ENCODE measurements at regions not wholly inside any gene's neighbourhood (a gene's known extent, or its start where the extent isn't known, plus 50 kb on each side); places are given as distances from the start of the nearest gene placed in this dataset.

DNA sequence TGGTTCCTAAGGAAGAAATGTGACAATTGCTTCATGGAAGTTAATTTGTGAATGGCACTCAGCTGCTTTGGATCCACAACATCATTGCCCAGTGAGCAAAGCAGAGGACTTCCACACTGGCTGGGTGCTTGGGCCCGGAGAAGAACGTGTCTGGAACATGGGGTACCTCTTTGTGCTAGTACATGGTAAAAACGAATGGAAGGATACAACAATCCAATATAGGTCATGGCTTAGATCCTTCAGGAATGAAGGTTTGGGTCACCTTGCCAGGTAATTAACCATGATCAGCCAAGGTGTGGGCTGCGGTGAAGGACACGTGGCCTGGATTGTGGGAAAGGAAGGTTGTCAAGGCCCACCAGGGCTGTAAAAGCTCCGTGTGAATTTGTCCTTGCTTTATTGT is 245.9 kb upstream of the HS6ST1 start:
- no peak for DNase-seq (ENCODE audit: low read depth in 2 of 2, low spot score in 1 of 2)

DNA sequence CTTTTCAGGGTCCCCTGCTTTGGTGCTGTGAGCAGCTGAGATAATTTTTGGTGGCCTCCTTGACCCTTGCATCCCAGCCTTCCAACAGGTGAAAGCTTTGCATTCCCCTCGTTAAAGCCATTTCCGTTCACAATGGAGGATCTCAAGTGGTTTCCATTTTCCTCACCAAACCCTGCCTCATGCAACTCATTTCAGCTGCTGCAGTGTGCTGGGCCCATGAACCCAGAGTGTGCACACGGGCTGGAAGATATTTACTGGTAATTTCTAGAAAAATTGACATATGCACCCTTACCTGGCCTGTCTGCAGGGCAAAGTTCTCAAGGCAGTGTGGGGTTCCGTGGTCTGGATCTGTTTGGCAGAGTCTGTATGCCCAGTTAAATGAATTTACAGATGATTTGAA is 246.8 kb upstream of the HS6ST1 start:
- DNase-seq (ENCODE audit: low read depth in 2 of 2, low spot score in 1 of 2), result no peak

DNA sequence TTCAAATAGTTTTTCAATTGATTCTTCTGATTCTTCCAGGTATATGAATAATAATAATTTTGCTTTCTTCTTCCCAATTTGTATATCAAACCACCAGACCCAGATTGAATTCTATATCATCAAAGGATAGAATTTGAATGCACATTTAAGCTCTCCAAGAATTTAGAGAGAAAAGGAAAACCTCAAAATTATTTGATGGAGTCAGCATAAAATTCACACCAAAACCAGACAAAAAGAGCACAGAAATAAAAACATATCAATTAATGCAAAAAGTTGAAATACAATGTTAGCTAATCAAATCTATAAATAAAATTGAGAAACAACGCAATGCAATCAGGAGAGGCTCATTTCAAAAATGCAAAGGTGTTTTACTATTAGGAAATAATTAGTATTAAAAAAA is 248.0 kb upstream of the HS6ST1 start:
- no peak for DNase-seq (ENCODE audit: low read depth in 2 of 2, low spot score in 1 of 2)

DNA sequence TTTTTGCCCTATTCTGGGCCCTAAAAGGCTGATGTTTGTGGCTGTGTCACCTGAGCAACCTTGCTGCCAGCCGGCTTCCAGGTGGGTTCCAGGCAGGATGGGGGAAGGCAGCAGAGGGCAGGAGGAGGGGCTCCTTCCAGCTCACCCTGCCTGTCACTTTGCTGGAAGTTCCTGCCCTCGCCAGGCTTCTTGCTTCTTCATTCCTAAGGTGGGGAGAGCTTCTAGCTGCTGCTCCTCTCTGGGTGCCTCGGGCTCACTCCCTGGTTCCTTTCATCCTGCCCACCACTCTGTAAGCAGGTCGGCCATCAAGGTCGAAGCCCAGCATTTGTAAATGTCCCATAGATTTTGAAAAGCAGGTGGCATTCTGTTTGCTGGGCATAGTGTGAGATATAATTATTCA is 249.4 kb upstream of the HS6ST1 start:
- no peak for DNase-seq (ENCODE audit: low read depth in 2 of 2, low spot score in 1 of 2)

DNA sequence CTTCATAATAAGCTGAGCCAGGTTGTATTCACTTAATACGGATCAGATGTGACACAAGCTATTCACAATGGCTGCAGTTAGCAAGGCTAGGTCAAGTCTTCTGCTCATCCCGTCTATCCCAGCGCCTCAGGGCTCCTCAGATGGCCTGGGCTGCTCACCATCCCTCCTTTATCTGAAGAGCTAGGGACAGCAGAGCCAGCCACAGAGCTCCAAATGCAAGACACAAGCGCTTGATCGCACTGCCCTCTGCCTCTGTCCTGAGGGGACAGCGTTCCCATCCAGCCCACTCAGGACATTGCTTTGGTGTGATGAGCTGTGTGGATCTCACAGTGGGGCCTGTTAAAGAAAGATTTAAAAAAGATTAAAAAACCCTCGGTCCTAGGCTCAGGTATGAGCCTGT is 254.4 kb upstream of the HS6ST1 start:
- no peak for DNase-seq (ENCODE audit: low read depth in 2 of 2, low spot score in 1 of 2)

DNA sequence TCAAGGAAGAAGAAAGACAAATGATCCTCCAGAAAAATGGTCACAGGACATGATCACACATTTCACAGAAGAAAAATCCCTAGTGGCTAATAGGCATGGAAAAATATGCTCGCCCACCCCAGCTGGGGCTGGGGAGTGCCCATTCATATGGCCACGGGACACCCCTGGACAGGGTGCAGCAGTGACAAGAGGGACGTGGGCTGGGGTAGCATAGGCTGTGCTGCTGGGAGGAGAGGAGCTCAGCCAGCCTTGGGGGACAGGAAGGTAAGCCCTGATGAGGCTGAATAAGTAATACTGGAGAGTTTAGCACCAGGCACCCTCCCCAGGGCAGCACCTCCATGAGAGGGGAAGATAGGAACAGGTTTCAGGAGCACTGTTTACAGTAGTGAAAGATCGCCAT is 254.9 kb upstream of the HS6ST1 start:
- no peak for DNase-seq (ENCODE audit: low read depth in 2 of 2, low spot score in 1 of 2)

DNA sequence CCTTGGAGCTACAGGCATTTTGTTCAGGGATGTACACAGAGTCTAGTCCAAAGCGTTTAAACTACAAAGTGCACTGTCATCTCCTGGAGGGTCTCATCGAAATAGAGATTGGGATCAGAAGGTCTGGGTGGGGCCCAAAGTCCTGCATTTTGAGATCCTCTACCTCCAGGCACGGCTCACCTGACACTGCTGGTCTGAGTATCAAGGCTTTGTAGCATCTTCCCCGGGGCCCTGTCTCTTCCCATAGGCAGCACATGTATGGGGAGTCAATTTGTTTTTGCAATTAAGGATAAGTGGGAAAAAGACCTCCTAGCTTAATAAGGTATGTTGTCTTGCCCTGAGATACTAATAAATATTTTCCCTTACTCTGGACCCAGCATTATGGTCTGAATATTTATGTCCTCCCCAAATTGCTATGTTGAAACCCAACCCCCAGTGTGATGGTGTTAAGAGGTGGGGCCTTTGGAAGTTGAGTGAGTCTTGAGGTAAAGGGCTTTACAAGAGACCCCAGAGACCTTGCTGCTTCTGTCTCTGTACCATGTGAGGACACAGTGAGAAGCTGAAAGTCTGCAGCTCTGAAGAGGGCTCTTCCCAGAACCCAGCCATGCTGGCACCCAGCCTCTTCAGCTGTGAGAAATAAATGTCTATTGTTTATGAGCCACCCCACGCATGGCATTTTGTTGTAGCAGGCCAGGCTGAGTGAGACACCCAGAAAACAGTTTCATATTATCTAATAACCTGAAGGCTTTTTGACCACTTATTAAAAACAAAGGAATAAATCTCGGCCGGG is 258.7 kb upstream of the HS6ST1 start:
- no peak for DNase-seq (ENCODE audit: low read depth in 2 of 2, low spot score in 1 of 2)

DNA sequence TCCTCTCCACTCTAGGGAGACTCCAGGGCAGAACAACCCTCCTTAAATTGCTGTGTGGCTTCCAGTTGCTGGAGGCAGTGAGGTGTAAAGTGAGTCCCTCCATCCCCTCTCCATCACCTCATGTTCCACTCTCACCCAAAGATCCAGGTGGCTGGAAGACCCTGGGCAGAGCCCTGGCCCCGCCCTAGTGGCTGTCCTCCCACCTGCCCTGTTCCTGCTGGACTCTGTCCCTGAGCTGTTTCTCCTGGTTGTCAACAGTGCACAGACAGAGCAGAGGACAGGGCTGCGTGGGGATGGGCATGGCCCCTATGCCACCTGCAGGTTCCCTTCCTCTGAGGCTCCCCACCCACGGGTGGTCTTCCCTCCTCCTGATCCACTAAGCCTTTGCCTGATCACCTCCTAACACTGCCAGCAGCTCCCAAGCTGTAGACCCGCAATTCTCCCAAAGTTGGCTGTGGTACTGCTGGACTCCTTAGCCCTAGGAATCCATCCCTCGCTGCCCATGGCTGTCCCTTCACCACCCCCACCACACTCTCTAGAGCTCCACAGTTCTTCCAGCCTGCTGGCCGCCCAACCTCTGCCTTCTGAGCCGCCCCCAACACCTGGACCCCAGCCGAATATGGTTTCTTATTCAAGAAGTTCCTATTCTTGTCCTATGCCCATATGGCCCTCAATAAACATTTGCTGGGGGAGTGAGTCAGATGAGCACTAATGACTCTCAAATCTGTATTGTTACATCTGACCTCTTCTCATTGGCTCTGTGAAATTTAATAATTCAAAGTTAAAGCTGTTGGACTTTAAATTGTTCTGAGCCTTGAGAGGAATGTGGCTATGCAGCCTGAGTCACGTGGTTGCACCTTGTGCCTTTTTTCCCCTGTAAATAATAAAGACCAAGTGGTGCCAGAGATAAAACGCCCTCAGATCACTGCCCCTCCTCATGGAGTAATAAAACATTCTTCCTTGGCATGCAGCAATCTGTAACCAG is 260.0 kb upstream of the HS6ST1 start:
- no peak for DNase-seq (ENCODE audit: low read depth in 2 of 2, low spot score in 1 of 2)

DNA sequence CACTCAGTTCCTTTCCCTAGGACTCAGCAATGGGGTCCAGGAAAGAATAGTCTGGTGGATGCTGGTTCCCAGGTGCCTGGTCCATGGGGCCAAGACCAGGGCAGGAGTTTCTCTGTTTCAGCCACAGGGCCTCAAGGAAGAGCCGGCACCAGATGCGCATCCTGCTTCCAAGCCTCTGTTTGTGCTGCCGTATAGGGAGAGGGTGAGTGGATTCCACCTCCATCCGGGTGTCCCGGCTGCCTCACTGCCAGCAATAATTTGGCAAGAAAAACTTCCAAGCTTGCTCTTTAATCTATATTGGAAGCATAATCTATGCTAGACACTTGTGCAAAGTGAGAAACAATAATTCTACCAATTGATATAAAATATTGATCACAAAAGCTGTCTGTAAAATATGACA is 261.2 kb upstream of the HS6ST1 start:
- no peak for DNase-seq (ENCODE audit: low read depth in 2 of 2, low spot score in 1 of 2)

DNA sequence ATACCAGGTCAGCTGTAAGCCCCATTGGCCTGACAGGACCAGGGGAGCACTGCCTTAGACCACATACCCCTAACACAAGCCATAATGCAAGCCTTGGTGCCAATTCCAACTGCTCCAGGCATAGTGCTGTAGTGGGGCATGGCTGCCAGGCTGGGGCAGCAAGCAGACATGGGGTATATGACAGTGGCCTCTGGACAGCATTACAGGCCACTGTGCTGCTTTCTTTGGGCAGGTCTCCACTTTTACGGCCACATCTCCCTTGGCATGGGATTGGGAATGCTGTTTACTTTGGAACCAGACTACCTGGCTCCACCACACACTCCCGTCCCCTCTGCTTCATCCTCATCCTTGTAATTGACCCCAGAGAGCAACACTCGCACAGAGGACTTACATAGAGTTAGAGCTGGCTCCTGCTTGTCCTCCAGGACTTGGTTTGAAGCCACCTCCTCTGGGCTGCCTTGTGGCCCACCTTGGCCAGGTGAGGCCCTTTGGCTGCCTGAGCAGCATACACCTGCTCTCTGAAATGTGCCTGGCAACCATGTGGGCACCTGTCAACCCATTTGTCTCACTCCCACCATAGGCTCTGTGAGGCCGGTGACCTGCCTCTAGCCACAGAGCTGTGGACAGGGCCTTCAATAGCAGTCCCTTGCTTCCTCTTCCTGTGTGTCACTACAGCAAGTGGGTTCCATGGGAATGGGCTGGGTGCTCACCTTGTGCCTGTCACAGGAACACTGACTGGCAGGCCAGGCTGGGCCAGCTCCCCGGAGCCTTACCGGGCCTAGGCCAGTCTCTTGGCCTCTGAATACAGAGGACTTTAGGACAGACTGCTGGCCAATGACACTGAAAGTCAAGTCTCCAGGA is 262.6 kb upstream of the HS6ST1 start:
- DNase-seq (ENCODE audit: low read depth in 2 of 2, low spot score in 1 of 2), result no peak

DNA sequence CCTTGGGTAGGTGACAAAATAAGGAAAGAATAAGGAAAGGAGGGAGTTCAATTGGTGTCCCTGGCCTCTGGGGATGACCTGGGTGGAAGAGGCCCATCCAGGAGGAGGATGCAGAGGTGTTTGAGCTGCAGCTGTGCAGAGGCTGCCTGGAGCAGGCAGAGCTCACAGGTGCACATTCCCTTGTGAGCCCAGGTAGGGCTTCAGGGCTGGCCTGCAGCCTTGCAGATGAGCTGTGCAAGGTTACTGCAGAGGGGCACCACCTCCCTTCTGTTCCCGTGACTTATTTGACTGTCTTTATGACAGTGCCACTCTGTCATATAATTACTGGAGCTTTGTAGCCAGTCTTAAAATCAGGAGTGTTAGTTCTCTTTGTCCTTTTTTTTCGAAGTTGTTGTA is 263.2 kb upstream of the HS6ST1 start:
- no peak for DNase-seq (ENCODE audit: low read depth in 2 of 2, low spot score in 1 of 2)

DNA sequence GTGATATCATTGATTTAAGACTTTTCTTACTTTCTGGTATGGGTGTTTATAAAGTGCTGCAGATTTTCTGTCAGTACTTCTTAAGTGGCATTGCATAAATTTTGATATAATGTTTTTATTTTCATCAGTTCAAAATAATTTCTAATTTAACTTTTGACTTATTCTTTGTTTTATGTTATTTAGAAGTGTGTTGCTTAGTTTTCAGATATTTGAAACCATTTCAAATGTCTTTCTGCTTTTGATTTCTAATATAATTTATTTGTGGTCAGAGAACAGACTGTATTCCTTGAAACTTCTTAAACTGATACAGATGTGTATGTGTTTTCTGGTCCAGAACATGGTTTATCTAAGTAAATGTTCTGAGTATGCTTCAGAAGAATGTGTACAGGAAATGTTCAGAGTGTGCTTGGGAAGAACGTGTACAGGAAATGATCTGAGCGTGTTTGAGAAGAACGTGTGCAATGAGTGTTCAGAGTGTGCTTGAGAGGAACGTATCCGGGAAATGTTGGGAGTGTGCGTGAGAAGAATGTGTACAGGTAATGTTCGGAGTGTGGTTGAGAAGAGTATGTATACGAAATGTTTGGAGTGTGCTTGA is 265.7 kb upstream of the HS6ST1 start:
- DNase-seq (ENCODE audit: low read depth in 2 of 2, low spot score in 1 of 2), result no peak

DNA sequence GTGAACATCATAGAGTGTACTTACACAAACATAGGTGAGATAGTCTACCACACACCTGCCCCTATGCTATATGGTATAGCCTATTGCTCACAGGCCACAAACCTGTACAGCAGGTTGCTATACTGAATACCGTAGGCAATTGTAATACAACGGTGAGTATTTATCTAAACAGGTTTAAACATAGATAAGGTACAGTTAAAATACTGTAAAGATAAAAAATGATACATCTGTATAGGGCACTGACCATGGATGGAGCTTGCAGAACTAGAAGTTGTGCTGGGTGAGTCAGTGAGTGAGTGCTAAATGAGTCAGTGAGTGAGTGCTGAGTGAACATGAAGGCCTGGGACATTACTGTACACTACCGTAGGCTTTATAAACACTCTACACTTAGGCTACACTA is 267.0 kb upstream of the HS6ST1 start:
- DNase-seq (ENCODE audit: low read depth in 2 of 2, low spot score in 1 of 2), result no peak

DNA sequence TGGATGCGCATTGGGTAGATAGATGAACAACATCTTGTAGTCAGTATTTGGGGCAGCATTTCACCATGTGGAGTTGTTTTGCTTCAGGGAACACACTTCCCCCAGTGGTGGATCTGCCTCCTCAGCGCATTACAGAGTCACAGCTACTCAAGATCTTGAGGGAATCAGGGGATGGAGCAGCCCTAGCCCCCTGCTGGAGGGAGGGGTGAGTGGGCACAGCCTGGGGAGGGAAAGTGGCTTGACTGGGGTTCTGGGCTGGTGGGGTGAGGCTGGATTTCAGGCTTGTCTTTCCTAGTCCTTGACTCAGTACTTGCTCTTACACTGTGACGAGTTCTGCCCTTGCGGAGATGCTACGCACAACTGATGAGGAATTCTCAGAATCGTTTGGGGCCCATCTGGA is 271.0 kb upstream of the HS6ST1 start:
- DNase-seq (ENCODE audit: low read depth in 2 of 2, low spot score in 1 of 2), result no peak

DNA sequence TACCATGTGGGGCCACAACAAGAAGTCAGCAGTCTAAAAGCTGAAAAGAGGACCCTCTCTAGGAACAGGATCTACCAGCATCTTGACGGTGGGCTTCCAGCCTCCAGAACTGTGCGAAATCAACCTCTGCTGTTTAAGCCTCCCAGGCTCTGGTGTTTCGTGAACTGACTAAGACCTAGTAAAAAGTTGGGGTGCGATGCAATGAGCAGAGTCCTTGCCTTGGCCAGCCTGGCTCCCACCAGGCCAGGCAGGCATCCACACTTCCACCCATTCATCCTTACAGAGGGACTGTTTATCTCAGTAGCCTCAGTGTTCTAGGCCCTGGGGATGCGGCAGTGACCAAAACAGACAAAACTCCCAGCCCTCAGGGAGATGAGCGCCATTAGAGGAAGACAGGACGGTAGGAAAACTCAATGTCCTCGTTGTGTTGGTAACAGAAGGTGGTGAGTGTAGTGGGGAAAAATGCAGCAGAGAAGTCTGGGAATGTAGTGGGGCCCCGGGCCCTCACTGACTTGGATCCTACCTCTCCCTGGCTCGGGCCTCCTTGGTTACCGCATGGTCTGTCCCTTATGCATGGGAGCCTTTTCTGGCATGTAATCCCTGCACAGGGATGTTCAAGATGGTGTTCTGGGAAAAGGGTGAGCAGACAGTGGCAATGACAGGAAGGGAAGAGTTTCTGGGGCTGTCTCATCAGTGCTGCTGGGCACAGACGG is 271.8 kb upstream of the HS6ST1 start:
- DNase-seq (ENCODE audit: low read depth in 2 of 2, low spot score in 1 of 2), result no peak

DNA sequence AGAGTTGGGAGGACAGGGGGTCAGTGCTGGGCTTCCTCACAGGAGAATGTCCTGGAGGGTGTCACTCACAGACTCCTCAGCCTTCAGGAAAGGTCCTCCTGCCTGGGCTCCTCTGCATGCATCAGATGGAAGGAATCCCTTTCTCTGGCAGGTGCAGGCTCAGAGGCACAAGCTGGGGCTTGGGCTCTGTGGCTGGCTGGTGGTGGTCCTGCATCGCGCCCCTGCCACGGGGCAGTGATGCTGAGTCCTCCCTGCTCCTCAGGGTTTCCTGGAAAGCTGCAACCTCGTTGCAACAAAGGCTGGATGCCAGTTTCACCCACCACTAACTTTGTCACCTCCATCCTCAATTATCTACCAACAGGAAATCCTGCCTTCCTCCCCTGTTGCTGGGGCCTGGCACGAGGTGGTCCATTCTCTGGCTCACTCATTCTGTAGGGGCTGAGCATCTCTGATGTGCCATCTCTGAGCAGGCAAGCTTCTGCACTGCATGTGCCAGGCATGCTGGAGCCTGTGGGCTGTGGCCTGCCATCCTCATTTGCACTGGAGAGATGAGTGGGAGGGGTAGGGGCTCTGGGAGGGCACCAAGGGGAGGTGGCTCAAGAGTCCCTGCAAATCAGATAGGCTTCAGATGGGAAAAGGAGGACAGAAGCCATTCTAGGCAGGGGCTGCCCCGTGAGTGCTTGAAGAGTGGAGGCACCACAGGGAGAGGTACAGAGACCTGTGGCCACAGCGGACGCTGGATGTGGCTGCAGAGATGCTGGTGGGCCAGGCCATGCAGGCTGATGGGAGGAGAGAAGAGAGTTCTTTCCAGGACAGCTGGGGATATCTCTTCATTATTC is 272.6 kb upstream of the HS6ST1 start:
- no peak for DNase-seq (ENCODE audit: low read depth in 2 of 2, low spot score in 1 of 2)

DNA sequence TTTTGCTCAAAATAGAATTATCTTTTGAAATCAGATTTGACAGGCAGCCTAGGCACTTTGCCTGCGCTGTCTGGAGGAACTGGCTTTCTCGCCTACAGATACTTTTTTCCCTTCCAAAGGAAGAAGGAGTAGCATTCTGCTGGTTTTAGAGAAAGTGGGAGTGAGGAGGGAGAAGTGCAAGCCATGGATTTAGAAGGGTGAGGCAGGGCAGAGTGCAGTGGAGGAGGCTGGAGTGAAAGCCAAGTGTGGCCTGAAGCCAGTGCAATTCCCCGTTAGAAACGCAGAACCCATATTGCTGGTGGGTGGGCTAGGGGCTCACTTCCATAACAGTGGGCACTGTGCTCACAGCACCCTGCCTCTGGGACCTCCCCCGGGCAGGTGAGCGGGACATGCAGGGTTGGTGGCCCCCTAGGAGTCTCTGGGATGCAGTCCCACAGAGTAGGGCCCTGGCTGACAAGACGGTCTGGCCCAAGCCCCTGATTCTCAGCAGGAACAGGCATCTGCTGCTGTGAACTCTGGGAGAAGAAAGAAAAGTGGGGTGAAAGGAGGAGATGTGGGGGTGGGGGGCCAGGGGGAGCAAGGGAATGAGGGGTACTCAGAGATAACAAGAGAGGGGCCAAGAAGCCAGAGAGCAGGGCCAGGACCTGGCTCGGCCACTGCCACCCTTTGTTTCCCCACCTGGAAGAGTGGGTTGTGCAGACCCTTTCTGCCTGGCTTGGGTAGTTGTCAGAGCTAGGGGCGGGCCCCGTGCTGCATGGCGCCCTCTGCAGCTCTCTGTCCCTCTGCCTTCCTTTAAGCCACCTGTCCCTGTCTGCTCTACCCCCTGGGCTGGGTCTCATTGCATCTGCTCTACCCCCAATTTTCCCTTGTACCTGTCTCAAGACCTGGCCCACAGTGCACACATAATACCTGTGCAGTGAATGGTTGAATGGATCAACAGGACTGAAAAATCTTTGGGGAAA is 273.5 kb upstream of the HS6ST1 start:
- DNase-seq (ENCODE audit: low read depth in 2 of 2, low spot score in 1 of 2), result no peak

DNA sequence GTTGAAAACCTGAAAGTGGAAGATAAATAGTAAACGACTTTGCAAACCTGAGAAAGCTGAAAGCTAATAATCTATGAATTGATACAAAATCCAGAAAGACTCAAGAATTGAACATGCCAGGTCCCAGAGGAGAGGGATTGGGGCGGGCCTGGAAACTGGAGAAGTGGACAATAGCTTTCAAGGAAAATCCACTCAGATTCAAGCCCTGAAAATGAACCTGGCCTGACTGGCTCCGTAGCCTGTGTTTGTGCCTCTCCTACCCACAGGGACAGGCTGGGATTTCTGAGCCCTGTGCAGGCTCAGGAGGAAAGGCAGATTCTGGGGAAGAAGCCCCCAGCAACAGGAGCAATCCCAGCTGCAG is 274.8 kb upstream of the HS6ST1 start:
- DNase-seq (ENCODE audit: low read depth in 2 of 2, low spot score in 1 of 2), result no peak
